Stimulated activated CD8-positive, alpha-beta memory T cell treated with anti-CD3 and anti-CD28 coated beads, Interleukin-7, amount 100 ng/mL, for 1 hour (primary cell): ENCODE measurements at regions not wholly inside any gene's neighbourhood (a gene's known extent, or its start where the extent isn't known, plus 50 kb on each side); places are given as distances from the start of the nearest gene placed in this dataset.

Experiments
- DNase-seq, 2 donors: peaks; one replicate each; pipeline ENCODE4 v3.0.0-alpha.2; 2020; ENCODE audit warnings: low read depth in 2 of 2

GRCh38 chr16:72332926-72333325, 161.0 kb upstream of the PMFBP1 start:
- no peak for DNase-seq

GRCh38 chr16:72324578-72324977, 152.6 kb upstream of the PMFBP1 start:
- no peak for DNase-seq

DNA sequence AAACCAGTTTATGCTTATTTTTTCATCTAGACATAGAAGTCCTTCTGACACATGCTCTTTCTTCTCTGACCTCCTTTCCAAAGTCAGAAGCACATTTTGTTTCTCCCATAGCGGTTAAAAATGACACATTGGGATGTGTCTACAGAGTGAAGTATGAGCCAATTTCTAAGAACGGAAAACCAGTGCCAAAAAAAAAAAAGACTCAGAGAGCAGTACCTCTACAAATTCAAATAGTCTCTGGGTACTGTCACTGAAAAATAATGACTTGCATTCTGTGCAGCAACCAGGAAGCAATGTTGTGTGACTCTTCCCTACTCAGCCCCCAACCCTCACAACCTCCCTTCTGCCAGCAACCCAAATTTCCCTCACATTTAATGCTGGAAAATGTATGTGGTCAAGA, 145.5 kb upstream of the PMFBP1 start:
- DNase-seq = no peak

- no peak for DNase-seq
Observed at GRCh38 chr16:72313903-72314302, 141.9 kb upstream of the PMFBP1 start.

- DNase-seq = no peak
Observed at GRCh38 chr16:72312828-72313227, 140.9 kb upstream of the PMFBP1 start.

- DNase-seq = no peak
Observed at GRCh38 chr16:72311426-72311825, 139.5 kb upstream of the PMFBP1 start.

- no peak for DNase-seq
Observed at GRCh38 chr16:72309001-72309400, 137.0 kb upstream of the PMFBP1 start.

GRCh38 chr16:72308396-72308795, 136.4 kb upstream of the PMFBP1 start:
- DNase-seq = no peak

DNA sequence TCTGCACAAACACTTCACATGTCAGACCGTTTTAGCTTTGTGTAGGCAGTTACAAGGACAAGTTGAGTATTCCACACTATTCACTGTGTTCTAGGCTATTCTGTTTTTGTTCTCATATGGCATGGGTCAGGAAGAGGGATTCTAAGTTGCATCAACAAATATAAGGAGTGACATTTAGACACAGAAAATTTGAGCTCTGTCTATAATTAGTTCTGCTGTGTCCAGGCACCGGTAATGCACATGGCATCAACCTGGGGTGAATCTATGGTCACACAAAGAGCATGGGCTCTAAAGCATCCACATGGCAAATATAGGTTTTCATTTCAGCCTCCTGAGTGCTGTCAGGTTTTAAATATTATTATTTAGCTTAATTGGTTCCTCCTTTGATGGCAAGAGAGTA, 130.4 kb upstream of the PMFBP1 start:
- no peak for DNase-seq

GRCh38 chr16:72301523-72302236, 129.7 kb upstream of the PMFBP1 start:
- DNase-seq = no peak

DNA sequence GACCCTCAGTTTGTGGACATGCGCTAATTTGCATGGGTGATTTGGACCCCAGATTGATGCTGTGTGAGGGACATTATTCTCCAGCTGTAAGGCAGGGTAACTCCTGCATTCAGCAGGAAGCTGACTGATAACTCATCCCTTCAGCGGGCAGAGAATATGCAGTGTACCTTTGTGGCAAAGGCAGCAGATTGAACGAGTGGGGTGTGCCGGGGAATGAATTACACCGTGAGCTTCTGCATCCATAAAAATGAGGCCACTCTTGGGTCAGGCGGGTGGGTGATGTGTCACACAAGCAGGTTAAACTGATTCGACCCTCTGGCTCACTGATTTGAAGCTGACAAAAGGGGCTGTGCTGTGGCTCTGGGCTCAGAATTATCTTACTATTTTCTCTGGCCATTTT, 128.9 kb upstream of the PMFBP1 start:
- DNase-seq = no peak

DNA sequence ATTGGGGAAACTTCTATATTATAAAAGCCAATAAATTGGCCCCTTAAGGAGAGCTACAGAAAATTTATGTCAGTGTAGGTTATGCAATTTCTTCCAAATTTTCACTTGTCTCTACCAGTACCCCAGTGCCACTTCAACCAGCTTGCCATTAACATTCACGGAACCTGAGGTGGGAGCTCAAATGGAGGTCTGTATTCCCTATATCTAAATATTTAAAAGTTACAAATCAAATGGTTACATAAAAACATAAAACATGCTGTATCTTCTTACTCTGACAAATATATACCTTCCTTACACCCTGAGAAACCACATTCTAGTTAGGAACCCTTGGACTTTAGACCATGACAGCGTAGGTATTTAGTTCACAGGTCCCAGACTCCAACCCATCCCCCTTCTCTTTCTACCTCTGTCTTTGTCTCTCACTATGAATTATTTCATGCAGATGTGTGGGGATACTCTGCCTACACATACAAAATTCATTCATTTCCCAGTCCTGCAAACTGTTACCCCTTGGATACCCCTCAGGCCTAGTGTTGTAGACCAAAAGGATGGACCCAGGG, 127.8 kb upstream of the PMFBP1 start:
- DNase-seq = no peak

- DNase-seq = no peak
Observed at GRCh38 chr16:72298961-72299360, 127.0 kb upstream of the PMFBP1 start.

GRCh38 chr16:72295914-72296313, 124.0 kb upstream of the PMFBP1 start:
- no peak for DNase-seq

GRCh38 chr16:72291531-72291981, 119.6 kb upstream of the PMFBP1 start:
- no peak for DNase-seq

GRCh38 chr16:72291121-72291520, 119.2 kb upstream of the PMFBP1 start:
- no peak for DNase-seq

DNA sequence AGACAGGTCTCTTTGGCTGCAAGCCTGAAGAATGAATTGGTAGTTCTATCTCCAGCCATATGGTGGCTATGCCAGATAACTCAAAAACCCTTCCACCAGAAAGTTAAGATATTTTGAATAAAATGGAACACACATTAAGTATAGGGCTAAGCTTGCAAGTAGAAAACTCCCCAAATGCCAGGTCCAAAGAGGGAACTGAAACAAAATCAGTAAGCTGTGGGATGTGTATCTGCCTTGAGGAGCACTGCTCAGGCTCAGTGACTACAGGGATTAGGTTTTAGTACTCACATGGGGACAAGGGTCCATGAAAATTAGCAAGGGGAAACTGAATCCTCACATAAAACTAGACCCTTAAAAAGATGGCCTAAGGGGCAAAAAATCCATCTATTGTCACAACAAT, 115.7 kb upstream of the PMFBP1 start:
- no peak for DNase-seq

- no peak for DNase-seq
Observed at GRCh38 chr16:72286936-72287620, 115.1 kb upstream of the PMFBP1 start.

DNA sequence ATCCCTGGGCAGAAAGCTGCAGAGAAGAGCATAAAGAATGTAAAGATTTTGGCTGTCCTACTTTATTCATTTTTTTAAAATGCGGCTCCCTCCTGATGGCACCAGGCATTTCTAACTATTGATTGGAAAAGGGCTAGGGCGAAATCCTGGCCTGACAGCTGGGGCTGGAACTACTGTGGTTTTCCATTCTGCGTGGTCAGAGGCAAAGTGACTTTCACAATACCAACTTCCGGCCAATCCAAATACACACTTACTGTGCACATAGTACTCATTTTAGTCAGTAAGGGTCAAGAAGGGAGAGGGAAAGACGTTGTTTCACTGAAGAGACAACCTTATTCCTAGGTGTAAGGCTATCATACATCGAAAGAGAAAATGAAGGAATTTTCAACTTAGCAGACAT, 113.8 kb upstream of the PMFBP1 start:
- DNase-seq = no peak

- no peak for DNase-seq
Observed at GRCh38 chr16:72285324-72285723, 113.4 kb upstream of the PMFBP1 start.

GRCh38 chr16:72284042-72284789, 112.3 kb upstream of the PMFBP1 start:
- DNase-seq = no peak

- DNase-seq = no peak
Observed at GRCh38 chr16:72282362-72282761, 110.4 kb upstream of the PMFBP1 start.
